HCT116 (cell line): ENCODE measurements at regions not wholly inside any gene's neighbourhood (a gene's known extent, or its start where the extent isn't known, plus 50 kb on each side); places are given as distances from the start of the nearest gene placed in this dataset.

Experiments used
- ATAC-seq: fragments of 200-7000 bp; cut with Tn5 transposase; 2 replicates; pipeline ENCODE4 v1.9.1; 2020; ENCODE audit warnings: mild to moderate bottlenecking, moderate library complexity
- BruUV-seq: library from RNA; stranded (reverse); fragments of 400-500 nt; replicated peaks from 2 replicates; lab custom pipeline; 2021; lab: Mats Ljungman, UMichigan
- CTCF ChIA-PET: fragments of 300-600 bp; sonication (Branson Sonifier 250); formaldehyde crosslinking; loops from one replicate; lab custom pipeline; 2021; ENCODE audit warnings: antibody characterized with exemption; lab: Charles Lee
- POLR2A ChIA-PET: fragments of 300-600, 350-600 bp; sonication (Branson Sonifier 250); formaldehyde crosslinking; loops from one replicate; lab custom pipeline; 2021; ENCODE audit warnings: antibody characterized with exemption; lab: Charles Lee
- RAD21 ChIA-PET, 2 experiments: fragments of 300-600 bp; sonication (Branson Sonifier 250); formaldehyde crosslinking; loops; one replicate each; lab custom pipeline; 2023; ENCODE audit warnings: low total read pairs in 2 of 2; ENCODE audit not compliant: uncharacterized antibody in 2 of 2, unreplicated experiment in 2 of 2, low non-redundant PET in 1 of 2; lab: Charles Lee
- DNase-seq: peaks from one replicate; pipeline ENCODE4 v3.0.0-alpha.2; 2010; ENCODE audit warnings: low read depth, low spot score
- H2AFZ ChIP-seq: fragments of 200-600 bp; shearing (Covaris generic), sonication (generic); 2 replicates; pipeline ENCODE4 v1.6.1; 2017; ENCODE audit warnings: low read depth, mixed run types, mixed read lengths, antibody characterized with exemption, low read length; ENCODE audit not compliant: poor library complexity, severe bottlenecking
- H3K27ac ChIP-seq: 2 replicates; pipeline ENCODE4 v1.5.1; 2012; ENCODE audit warnings: low read depth, low read length
- H3K27me3 ChIP-seq: fragments of 200-600 bp; sonication (generic); 2 replicates; pipeline ENCODE4 v1.6.1; 2016; ENCODE audit warnings: mixed run types, low read length, mixed read lengths; ENCODE audit not compliant: insufficient read depth
- H3K36me3 ChIP-seq, 2 experiments: fragments of 200-500 bp in 1 of 2; fragments of 200-600 bp in 1 of 2; sonication (Bioruptor generic) in 1 of 2; sonication (generic) in 1 of 2; 2 replicates each; pipeline versions ENCODE4 v1.5.1 to v1.6.1; 2014 to 2016; ENCODE audit warnings: low read length in 2 of 2, inconsistent platforms in 1 of 2, mixed read lengths in 1 of 2, mixed run types in 1 of 2; ENCODE audit not compliant: insufficient read depth in 2 of 2, control insufficient read depth in 1 of 2
- H3K4me1 ChIP-seq, 2 experiments: fragments of 200-600 bp in 1 of 2; sonication (generic) in 1 of 2; 2 replicates each; pipeline versions ENCODE4 v1.5.1 to v1.6.1; 2012 to 2017; ENCODE audit warnings: low read length in 2 of 2, inconsistent platforms in 1 of 2, mild to moderate bottlenecking in 1 of 2, mixed read lengths in 1 of 2, mixed run types in 1 of 2, moderate library complexity in 1 of 2; ENCODE audit not compliant: insufficient read depth in 2 of 2, control insufficient read depth in 1 of 2
- H3K4me2 ChIP-seq: fragments of 200-600 bp; sonication (generic); 2 replicates; pipeline ENCODE4 v1.6.1; 2017; ENCODE audit warnings: mixed run types, low read length, mixed read lengths
- H3K4me3 ChIP-seq, 2 experiments: fragments of 200-600 bp in 1 of 2; sonication (generic) in 1 of 2; replicated peaks in 1 of 2; 2 replicates each; pipeline ENCODE4 v1.5.1; 2011 to 2016; ENCODE audit warnings: low read length in 2 of 2, control low read depth in 1 of 2, low read depth in 1 of 2, mild to moderate bottlenecking in 1 of 2, mixed read lengths in 1 of 2, mixed run types in 1 of 2
- H3K79me2 ChIP-seq: fragments of 200-600 bp; sonication (generic); 2 replicates; pipeline ENCODE4 v1.6.1; 2017; ENCODE audit warnings: mild to moderate bottlenecking, mixed run types, low read length, moderate library complexity, mixed read lengths; ENCODE audit not compliant: insufficient read depth
- H3K9ac ChIP-seq: fragments of 200-600 bp; sonication (generic); 2 replicates; pipeline ENCODE4 v1.6.1; 2016; ENCODE audit warnings: low read length, mixed read lengths
- H3K9me2 ChIP-seq: fragments of 200-600 bp; sonication (generic), shearing (Covaris generic); 2 replicates; pipeline ENCODE4 v1.6.1; 2017; ENCODE audit warnings: mixed run types, mild to moderate bottlenecking, moderate library complexity; ENCODE audit not compliant: insufficient read depth
- H3K9me3 ChIP-seq, 2 experiments: fragments of 200-500 bp in 1 of 2; fragments of 200-600 bp in 1 of 2; sonication (Bioruptor generic) in 1 of 2; sonication (generic) in 1 of 2; 2 replicates each; pipeline ENCODE4 v1.6.1; 2014 to 2017; ENCODE audit warnings: low read length in 2 of 2, mixed read lengths in 2 of 2, inconsistent platforms in 1 of 2, low read depth in 1 of 2, mild to moderate bottlenecking in 1 of 2, mixed run types in 1 of 2, moderate library complexity in 1 of 2; ENCODE audit not compliant: control insufficient read depth in 1 of 2, insufficient read depth in 1 of 2
- H4K20me1 ChIP-seq: fragments of 200-600 bp; sonication (generic), shearing (Covaris generic); 2 replicates; pipeline ENCODE4 v1.6.1; 2017; ENCODE audit warnings: mixed run types, mild to moderate bottlenecking, moderate library complexity; ENCODE audit not compliant: insufficient read depth
- CBX3 ChIP-seq: IDR thresholded peaks from 2 replicates; pipeline ENCODE4 v1.6.1; 2012; ENCODE audit warnings: low read depth
- CEBPB ChIP-seq: IDR thresholded peaks from 2 replicates; pipeline ENCODE4 v1.6.1; 2012; ENCODE audit warnings: low read depth
- ELF1 ChIP-seq: IDR thresholded peaks from 2 replicates; pipeline ENCODE4 v1.6.1; 2012; ENCODE audit warnings: low read depth, borderline replicate concordance
- EZH2phosphoT487 ChIP-seq: fragments of 200-600 bp; IDR thresholded peaks from 2 replicates; pipeline ENCODE4 v1.6.1; 2018; ENCODE audit warnings: antibody characterized with exemption, borderline replicate concordance
- JUND ChIP-seq: IDR thresholded peaks from 2 replicates; pipeline ENCODE4 v1.6.1; 2012
- POLR2AphosphoS5 ChIP-seq: IDR thresholded peaks from 2 replicates; pipeline ENCODE4 v1.6.1; 2011; ENCODE audit warnings: mild to moderate bottlenecking, low read depth, low read length, moderate library complexity
- RAD21 ChIP-seq: IDR thresholded peaks from 2 replicates; pipeline ENCODE4 v1.6.1; 2012; ENCODE audit warnings: low read depth, mild to moderate bottlenecking
- SIN3A ChIP-seq: IDR thresholded peaks from 2 replicates; pipeline ENCODE4 v1.6.1; 2012; ENCODE audit warnings: low read depth
- SRF ChIP-seq: IDR thresholded peaks from 2 replicates; pipeline ENCODE4 v1.6.1; 2012; ENCODE audit warnings: low read depth
- TCF7L2 ChIP-seq: IDR thresholded peaks from 2 replicates; pipeline ENCODE4 v1.7.0; 2011; ENCODE audit warnings: borderline replicate concordance, inconsistent platforms; ENCODE audit not compliant: insufficient read depth, insufficient read length; ENCODE audit errors: extremely low read depth
- YY1 ChIP-seq: IDR thresholded peaks from 2 replicates; pipeline ENCODE4 v1.6.1; 2011; ENCODE audit warnings: low read length, low read depth, moderate library complexity, mild to moderate bottlenecking; ENCODE audit not compliant: insufficient replicate concordance; ENCODE audit errors: extremely low read depth
- ZFX ChIP-seq: fragments of 450-650 bp; IDR thresholded peaks from 2 replicates; pipeline ENCODE4 v1.6.1; 2017
- ZNF274 ChIP-seq: fragments of 200-500 bp; sonication (Bioruptor generic); IDR thresholded peaks from 2 replicates; pipeline ENCODE4 v1.6.1; 2014; ENCODE audit warnings: mild to moderate bottlenecking, low read depth, low read length, inconsistent platforms
- intact Hi-C: fragments of 100-400 bp; cut with micrococcal nuclease; formaldehyde crosslinking; loops from 2 replicates; pipeline ENCODE4 v1.10.0; 2022
- TF ChIP-seq, protein P1 (sequence below): IDR thresholded peaks from 2 replicates; pipeline ENCODE4 v1.6.1; 2011; ENCODE audit warnings: mild to moderate bottlenecking, low read length, moderate library complexity; ENCODE audit not compliant: insufficient replicate concordance; ENCODE audit errors: extremely low read depth
- TF ChIP-seq, protein P2 (sequence below): IDR thresholded peaks from 2 replicates; pipeline ENCODE4 v1.6.1; 2012
- TF ChIP-seq, protein P3 (sequence below), 3 experiments: fragments of 200-600 bp in 1 of 3; sonication (generic) in 1 of 3; IDR thresholded peaks in 2 of 3; conservative IDR thresholded peaks in 1 of 3; 2 replicates each; pipeline ENCODE4 v1.5.1; 2012 to 2017; ENCODE audit warnings: low read depth in 2 of 3, low read length in 2 of 3, antibody characterized with exemption in 1 of 3, borderline replicate concordance in 1 of 3, control low read depth in 1 of 3, mild to moderate bottlenecking in 1 of 3, mixed read lengths in 1 of 3, mixed run types in 1 of 3, moderate library complexity in 1 of 3; ENCODE audit not compliant: insufficient read depth in 1 of 3

DNA sequence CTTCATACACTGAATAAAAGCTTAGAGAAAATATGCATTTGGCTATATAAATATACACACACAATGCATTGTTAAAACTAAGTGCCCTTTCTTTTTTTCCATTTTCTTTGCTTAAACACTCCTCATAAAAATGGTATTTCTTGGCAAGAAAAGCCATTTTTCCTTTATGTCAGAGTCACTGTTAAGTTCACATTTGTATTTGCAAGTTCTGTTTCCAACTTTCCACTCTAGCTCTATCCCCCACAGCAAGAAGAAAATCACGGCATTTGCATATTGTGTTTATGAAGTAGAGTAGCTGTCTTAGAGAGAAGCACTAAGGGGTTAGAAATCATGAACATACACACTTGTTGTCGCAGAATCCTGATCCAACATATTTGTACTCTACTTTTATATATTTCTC lies 662.1 kb upstream of the MEF2C start:
- no peak for DNase-seq
- H4K20me1 ChIP-seq = no peaks in the 10 kb centered on the region
- POLR2A ChIA-PET = no interaction called here
- no peaks in the 10 kb centered on the region for H3K4me1 ChIP-seq
- H3K9ac ChIP-seq = no peak overlapping the region
- H2AFZ ChIP-seq = no peak overlapping the region
- H3K9me3 ChIP-seq = no peaks in the 10 kb centered on the region
- no peak overlapping the region for H3K27ac ChIP-seq
- no TSS peak for BruUV-seq
- no peak overlapping the region for H3K4me2 ChIP-seq
- intact Hi-C loops = no loop called here
- H3K4me3 ChIP-seq = no peak overlapping the region
- no peaks in the 10 kb centered on the region for H3K79me2 ChIP-seq
- TF ChIP-seq, protein P1, sequence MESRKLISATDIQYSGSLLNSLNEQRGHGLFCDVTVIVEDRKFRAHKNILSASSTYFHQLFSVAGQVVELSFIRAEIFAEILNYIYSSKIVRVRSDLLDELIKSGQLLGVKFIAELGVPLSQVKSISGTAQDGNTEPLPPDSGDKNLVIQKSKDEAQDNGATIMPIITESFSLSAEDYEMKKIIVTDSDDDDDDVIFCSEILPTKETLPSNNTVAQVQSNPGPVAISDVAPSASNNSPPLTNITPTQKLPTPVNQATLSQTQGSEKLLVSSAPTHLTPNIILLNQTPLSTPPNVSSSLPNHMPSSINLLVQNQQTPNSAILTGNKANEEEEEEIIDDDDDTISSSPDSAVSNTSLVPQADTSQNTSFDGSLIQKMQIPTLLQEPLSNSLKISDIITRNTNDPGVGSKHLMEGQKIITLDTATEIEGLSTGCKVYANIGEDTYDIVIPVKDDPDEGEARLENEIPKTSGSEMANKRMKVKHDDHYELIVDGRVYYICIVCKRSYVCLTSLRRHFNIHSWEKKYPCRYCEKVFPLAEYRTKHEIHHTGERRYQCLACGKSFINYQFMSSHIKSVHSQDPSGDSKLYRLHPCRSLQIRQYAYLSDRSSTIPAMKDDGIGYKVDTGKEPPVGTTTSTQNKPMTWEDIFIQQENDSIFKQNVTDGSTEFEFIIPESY = no peak
- TF ChIP-seq ZNF274 (no peak), TCF7L2 (no peak), EZH2phosphoT487 (no peak), CEBPB (no peak)
- TF ChIP-seq, all 23 proteins: peak for 0
- CTCF ChIA-PET = no interaction called here
- Histone ChIP-seq H3K36me3 (no peaks in the 10 kb centered on the region), H3K9me2 (no peaks in the 10 kb centered on the region), H3K27me3 (no peaks in the 10 kb centered on the region)
- ATAC-seq = no peak
- RAD21 ChIA-PET = no interaction called here

GRCh38 chr5:89542736-89543135 lies 659.8 kb upstream of the MEF2C start:
- no peak overlapping the region for H3K9ac ChIP-seq
- DNase-seq (no peak), ATAC-seq (no peak)
- H3K27ac ChIP-seq = no peak overlapping the region
- no peaks in the 10 kb centered on the region for H3K79me2 ChIP-seq
- H3K36me3 ChIP-seq = no peaks in the 10 kb centered on the region
- H3K9me2 ChIP-seq = no peaks in the 10 kb centered on the region
- H3K4me1 ChIP-seq = no peaks in the 10 kb centered on the region
- no peak overlapping the region for H3K4me3 ChIP-seq
- H4K20me1 ChIP-seq = no peaks in the 10 kb centered on the region
- no peak overlapping the region for H2AFZ ChIP-seq
- H3K27me3 ChIP-seq = no peaks in the 10 kb centered on the region
- intact Hi-C loops = no loop called here
- ChIA-PET RAD21 (no interaction called here), POLR2A (no interaction called here), CTCF (no interaction called here)
- no peaks in the 10 kb centered on the region for H3K9me3 ChIP-seq
- no peak overlapping the region for H3K4me2 ChIP-seq
- BruUV-seq = no TSS peak
- TF ChIP-seq CBX3 = no peak
- no peak for TF ChIP-seq SRF
- TF ChIP-seq JUND = no peak
- TF ChIP-seq ZNF274 = no peak
- TF ChIP-seq EZH2phosphoT487 = no peak
- TF ChIP-seq ZFX = no peak
- TF ChIP-seq ELF1 = no peak
- TF ChIP-seq, protein P2, sequence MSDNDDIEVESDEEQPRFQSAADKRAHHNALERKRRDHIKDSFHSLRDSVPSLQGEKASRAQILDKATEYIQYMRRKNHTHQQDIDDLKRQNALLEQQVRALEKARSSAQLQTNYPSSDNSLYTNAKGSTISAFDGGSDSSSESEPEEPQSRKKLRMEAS = no peak
- TF ChIP-seq, protein P3, sequence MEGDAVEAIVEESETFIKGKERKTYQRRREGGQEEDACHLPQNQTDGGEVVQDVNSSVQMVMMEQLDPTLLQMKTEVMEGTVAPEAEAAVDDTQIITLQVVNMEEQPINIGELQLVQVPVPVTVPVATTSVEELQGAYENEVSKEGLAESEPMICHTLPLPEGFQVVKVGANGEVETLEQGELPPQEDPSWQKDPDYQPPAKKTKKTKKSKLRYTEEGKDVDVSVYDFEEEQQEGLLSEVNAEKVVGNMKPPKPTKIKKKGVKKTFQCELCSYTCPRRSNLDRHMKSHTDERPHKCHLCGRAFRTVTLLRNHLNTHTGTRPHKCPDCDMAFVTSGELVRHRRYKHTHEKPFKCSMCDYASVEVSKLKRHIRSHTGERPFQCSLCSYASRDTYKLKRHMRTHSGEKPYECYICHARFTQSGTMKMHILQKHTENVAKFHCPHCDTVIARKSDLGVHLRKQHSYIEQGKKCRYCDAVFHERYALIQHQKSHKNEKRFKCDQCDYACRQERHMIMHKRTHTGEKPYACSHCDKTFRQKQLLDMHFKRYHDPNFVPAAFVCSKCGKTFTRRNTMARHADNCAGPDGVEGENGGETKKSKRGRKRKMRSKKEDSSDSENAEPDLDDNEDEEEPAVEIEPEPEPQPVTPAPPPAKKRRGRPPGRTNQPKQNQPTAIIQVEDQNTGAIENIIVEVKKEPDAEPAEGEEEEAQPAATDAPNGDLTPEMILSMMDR (IDR thresholded peaks at IDR 0.05 in 2 of 3, conservative IDR thresholded peaks at IDR 0.05 in 1 of 3; ENCODE audit: borderline replicate concordance in 1 of 3, insufficient read depth in 1 of 3, low read depth in 2 of 3, low read length in 2 of 3) = no peak
- no peak for TF ChIP-seq SIN3A
- no peak for TF ChIP-seq YY1
- no peak for TF ChIP-seq POLR2AphosphoS5
- TF ChIP-seq RAD21 = no peak
